Midbrain (tissue), 1 donor: ENCODE measurements at regions not wholly inside any gene's neighbourhood (a gene's known extent, or its start where the extent isn't known, plus 50 kb on each side); places are given as distances from the start of the nearest gene placed in this dataset.
"Not testable (repeated sequence)": the region's sequence is repeated elsewhere in the genome, so short reads cannot be mapped to it uniquely, and the experiment has no call there.

Source experiments
- DNase-seq: peaks from one replicate; lab custom pipeline; 2025; lab: John Stamatoyannopoulos, UW

DNA sequence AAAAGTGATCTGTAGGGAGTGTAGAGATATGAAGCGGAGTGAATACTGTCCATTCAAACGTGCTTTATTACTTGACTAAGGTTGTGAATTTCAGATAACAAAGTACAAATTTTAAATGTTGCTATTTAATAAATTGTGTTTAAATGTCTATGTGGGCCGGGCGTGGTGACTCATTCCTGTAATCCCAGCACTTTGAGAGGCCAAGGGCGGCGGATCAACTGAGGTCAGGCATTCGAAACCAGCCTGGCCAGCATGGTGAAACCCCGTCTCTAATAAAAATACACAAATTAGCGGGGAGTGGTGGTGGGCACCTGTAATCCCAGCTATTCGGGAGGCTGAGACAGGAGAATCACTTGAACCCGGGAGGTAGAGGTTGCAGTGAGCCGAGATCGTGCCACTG, 1544.1 kb downstream of the SLITRK5 start:
- DNase-seq: not testable (repeated sequence)

DNA sequence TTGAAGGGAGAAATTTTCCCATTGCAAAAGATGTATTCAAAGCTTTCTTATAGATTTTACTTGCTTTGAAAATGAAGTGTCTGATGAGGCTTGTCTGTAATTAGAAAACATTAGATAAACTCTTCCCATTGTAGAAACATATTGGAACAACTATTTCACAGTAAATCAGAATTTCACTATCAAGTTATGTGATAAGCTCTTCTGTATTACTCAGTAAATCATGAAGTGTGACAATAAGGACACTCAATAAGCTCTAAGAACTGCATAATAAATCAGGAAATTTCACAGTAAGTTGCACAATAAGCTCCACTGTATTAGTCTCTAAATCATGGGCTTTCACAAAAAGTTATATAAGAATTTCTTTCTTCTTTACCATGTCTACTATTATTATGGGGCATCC, 1546.6 kb downstream of the SLITRK5 start:
- DNase-seq: no peak

DNA sequence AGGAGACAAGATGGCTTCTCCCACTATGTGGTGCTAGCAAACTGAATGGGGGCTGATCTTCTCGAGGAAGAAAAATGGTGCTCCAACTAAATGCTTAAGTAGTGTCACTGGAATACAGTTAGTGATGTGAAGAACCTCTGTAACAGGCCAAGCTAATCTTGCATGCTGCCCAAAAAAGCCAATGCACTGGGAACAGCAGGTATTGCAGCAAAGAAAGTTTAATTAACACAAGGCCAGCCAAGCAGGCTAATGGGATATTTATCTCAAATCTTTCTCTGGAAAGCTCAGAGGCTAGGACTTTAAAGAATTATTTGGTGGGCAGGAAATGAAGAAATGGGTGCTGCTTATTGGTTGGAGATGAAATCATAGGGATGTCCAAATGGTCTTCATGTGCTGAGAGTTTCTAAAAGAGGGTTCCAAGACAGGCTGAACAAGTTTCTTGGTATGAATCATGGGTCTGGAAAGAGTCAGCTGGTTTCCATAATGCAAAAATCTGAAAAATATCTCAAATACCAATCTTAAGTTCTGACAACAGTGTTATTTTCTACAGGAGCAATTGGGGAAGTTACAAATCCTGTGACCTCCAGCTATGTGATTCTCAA, 1550.5 kb downstream of the SLITRK5 start:
- no peak for DNase-seq

DNA sequence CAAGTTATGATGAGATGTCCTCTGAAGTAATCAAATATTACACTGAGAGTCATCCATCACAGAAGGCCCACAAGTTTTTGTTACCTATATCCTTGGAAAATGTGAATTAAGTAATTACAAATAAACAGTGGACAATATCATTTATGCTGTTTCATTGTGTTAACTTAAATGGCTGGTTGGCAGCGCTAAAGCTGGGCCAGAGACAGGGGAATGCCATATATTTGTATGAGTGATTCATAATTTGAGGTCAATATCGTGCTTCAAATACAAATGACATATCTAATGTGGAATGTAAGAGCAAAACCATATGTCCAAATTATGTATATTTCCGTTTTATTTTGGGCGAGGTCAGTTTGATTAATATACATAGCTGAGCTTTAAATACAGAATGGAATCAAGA, 1556.2 kb downstream of the SLITRK5 start:
- DNase-seq: no peak

DNA sequence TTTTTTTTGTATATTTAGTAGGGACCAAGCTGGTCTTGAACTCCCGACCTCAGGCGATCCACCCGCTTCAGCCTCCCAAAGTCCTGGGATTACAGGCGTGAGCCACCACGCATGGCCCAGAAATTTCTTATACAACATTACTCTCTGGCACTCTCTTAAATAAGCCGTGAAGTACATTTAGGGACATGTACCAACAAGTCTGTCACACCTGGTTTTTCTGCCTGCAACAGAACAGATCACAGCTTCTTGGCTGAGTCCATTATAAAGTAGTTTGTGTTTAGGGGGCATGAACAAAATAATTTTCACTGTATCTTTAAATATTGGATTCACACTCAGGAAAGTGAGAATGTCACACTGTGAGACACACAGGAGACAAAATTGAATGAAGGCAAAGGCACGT, 1567.3 kb downstream of the SLITRK5 start:
- no peak for DNase-seq

DNA sequence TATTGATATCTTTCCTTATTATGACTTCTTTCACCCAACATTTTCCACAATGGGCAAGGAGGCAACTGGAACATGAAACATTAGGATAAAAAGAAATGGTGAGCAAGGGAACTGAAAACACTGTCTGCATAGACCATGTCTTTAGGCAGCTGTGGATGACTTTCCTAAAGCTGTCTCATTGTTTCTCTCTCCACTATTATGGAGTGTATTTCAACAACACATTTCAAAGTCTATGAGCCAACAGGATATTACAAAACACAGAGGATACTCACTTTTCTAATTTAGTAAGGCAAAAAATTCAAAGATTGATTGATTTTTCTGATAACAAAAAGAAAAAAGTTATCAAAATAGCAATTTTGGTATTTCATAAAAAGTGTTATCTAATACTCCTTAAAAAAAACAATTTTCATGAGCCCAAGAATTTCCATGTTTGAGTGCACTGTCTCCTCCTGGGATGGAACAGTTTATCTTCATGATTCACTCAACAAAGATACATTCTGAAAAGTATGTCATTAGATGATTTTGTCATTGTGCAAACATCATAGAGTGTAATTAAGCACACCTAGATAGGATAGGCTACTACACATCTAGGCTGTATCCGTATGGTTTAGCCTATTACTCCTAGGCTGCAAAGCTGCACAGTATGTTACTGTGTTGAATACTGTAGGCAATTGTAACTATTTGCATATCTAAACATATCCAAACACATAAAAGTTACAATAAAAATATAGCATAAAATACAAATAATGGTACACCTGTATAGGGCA, 1568.4 kb downstream of the SLITRK5 start:
- no peak for DNase-seq

DNA sequence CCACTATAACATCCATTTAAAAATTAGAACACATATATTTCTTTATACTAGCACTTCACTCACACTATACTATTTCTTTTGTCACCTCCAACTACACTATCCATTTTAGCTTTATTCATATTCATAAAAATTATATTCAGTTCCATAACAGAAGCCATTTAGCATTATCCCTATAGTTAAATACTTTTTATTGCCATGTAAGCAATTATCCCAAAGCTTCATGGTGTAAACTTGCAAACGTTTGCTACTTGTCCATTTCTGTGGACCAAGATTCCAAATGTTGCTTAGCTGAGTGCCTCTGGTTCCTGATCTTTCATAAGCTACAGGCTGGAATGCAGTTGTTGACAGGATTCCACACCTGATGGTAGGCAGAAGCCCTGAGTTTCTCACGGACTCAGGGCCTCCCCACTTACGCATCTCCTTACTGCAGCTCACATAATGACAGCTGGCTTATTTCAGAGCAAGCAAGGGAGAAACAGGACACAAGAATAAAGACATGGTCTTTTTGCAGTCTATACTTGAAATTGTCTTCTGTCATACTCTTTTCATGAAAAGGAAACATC, 1584.8 kb downstream of the SLITRK5 start:
- DNase-seq: no peak

DNA sequence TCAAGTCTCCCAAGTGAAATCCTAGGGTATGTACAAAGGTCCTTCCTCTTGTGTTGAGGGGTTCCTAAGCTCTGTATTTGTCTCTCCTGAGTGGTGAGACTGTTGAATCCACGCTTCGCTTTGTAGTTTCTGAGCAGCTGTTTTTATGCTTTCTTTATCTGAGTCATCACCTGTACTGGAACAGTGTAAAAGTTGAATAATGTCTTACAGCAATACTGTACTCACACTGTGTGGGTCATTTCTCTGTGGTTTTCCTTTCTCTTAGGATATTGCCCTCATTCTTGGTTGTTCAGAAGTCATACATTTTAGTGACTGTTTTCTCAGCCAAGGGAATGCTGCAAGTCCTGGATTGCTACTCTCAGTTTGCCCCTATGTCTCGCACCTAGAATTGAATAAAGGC, 1596.6 kb downstream of the SLITRK5 start:
- DNase-seq: no peak

DNA sequence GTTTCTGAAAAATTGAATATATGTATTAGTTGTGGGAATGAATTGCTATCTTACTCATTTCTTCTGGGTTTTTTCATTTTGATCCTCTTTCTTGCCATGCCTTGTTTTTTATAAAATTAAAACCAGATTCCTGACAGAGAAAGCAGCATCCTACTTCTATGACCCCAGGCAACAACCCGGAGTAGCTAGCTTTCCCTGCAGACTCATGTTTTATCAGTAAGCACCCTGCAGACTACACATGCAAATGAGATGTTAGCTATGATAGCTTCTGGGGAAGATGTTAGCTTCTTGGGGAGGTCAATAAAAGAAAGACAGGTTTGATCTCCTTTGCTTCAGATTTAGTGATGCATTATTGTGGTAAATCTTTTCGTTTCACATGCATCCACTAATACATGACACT, 1598.6 kb downstream of the SLITRK5 start:
- no peak for DNase-seq

DNA sequence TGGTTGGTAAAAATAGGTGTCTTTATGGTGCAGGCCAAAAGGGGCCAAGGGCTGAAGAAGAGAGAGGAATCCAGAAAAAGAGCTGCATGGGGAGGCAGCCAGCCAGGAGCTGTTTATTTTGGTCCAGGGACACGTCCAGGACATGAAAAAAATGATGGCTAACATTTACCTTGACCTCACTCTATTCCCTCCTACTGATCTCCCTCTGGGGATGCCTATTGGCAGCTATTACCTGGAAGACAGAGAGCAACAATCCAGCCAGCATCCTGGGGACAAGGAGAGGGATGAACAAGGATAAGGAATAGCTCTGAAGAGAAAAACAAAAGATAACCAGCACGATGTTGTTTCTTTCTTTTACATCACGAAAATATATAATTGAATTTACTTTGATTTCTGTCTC, 1599.6 kb downstream of the SLITRK5 start:
- no peak for DNase-seq

DNA sequence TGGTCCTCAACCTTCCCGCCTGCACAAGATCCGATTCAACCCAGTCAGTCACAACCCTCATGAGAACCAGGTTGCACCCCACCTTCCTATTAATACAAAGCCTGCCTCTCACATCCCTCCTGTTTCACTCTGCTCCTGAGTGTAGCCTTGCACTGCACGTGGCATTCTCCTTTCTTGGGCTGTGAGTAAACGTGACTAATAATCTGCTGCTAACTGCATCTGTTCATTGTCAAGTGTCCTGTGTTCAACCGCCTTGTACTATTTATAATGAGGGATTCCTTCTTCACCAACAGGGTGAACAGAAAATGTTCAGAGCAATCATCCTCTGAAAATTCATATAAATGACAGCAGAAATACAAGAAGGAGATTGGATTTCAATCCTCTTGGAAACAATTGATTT, 1608.2 kb downstream of the SLITRK5 start:
- no peak for DNase-seq

DNA sequence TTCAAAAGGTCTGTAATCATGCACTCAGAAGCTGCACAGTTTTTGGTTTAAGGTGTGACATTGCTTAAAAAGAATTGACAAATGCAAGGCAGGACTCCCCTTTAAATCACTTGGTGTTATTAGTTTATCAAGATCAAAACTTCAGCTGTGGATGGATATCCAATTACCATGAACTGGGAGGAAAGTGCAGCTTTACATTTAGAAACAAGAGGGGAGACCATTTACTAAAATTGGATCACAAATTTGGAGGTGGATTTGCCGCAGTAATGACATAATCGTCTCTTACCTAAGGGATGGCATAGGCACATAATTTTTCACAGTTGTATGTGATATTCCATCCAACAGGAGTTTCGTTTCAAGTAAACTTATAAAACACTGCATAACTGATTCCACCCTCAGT, 1610.2 kb downstream of the SLITRK5 start:
- no peak for DNase-seq

DNA sequence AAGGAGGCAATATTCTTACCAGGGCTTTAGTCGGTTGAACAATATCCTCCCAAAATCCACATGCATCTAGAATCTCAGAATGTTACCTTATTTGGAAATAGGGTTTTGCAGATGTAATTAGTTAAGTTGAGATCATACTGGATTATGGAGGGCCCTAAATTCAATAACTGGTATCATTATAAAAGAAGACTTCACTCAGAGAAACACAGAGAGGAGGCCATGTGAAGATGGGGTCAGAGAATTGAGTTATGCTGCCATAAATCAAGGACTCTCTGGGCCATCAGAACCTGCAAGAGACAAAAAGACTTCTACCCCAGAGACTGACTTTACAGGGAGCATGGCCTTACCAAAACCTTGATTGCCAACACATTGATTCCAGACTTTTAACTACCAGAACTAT, 1611.1 kb downstream of the SLITRK5 start:
- no peak for DNase-seq

DNA sequence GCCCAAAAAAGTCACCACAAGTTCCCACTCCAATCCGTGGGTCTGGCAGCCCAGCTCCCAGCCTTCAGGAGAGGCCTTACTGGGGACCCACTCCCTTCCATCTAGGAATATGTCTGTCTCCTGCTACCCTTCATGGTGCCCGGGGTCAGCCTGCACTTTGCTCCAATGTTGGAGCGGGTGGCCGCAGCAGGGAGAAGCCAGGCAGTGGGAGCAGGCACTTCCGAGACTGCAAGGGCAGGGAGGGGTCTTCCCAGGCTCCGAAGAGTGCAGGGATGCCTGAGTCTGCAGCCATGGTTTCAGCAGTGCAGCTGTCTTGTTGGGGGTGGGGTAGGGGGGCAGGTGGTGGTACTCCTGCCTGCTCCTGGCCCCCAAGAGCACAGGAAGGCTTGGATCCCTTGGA, 1616.2 kb downstream of the SLITRK5 start:
- DNase-seq: no peak

DNA sequence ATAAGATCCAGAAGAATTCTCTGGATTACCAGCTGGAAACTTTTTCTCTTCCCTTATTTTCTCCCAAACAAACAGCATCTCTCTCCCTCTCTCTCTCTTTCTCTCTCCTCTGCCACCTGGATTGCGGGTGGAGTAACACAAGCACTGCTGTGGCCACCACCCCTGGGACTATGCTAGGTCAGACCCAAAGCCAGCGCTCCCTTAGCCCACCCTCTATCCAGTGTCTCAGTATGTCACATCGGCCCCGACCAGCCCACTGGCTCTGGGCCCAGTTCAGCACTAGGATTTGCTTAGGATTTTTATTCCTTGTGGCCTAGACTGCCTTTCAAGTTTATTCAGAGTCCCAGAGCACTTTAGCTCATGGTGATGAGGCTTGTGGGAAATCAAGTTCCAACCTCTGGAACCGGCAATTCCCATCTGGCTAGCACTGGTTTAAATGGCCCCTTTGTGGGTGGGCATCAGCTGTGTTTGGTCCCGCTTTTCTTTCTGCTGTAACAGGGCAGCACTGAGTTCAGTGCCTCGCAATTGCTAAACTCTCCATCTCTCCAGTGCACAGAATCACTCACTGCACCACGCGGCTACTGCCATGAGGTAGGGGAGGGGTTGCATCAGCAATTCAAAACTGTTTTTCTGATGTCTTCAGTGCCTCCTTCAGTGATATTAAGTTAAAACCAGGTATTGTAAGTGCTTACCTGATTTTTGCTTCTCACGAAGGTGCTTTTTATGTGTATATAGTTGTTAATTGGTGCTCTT, 1623.1 kb downstream of the SLITRK5 start:
- DNase-seq: no peak

DNA sequence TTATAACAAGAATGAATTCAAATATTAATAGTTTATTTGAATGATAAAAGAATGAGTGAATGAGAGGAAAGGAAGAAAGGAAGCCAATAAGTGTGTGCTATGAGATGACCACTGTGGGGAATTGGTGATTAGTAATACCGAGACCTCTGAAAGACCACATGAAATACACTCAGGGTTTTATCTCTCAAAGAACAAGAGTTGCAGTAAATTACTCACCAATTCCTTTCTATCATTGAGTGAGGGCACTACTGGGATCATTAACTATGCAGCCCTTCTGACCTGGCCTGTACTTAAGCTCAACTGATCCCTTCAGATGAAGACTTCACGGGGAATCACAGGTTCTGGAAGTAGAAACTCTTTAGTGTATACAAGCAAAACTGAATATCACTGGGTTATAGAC, 1636.1 kb downstream of the SLITRK5 start:
- DNase-seq: no peak

DNA sequence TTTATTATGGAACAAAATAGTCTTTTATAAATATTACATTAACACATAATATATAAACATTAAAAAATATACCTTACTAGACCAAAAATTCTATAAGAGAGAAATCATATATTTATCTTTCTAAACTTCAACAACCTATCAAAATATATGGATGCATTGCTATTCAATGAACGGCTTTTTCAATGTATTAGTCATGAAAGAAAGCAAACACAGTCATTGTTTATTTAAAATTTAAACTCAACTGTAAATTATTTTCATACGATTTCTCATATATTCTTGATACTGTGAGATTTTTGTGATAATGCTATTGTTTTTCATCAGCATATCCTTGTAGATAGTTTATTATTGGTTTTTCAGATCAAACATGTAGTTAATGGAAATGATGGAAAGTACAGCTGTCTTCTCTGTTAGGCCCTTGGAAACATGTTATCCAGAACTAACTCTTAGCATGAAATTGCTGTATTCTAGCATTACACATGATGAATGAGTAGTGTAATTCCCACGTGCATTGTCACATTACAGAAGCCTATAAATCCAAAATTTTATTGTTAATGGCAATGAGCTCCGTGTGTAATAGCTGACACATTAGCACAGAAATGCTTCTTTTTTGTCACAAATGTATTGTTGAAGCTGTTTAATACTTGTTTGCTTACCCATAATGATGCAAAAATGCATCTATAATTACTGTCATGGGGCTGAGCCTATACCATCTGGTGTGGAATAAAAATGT, 1639.9 kb downstream of the SLITRK5 start:
- DNase-seq: no peak

DNA sequence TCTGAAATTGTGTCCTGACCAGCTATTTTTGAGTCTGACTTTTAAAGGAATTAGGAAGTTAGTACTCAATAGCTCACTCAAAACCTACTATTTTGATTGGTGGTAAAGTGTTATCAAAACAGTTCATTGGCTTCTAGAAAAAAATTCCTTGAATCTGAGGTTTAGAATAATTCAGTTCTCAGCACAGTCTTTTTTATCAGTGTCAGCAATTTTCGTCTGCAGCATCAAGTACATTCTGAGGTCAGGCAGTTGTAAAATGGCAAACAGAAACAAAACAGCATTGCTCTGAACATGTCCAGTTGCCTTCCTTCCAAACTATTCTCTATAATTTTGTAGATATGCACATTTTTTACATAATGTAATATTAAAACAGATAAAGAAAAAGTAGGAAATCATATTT, 1644.1 kb downstream of the SLITRK5 start:
- no peak for DNase-seq

DNA sequence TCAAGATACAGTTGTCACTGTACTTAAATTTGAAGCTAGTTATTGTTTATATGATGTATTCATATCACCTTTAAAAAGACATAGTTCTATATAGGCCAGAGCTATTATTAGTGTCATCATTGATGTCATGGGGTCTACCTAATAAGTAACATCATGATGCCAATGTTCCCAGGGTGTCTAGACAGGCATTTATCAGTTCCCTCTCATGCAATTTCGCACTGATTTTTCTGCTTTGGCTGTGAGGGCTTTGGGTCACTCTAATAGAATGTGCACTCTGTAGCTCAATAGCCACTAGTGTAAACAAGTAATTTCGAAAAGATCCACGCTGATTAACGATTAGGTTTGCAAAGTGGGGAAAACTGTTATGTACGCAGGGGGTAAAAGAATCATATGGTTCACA, 1651.3 kb downstream of the SLITRK5 start:
- DNase-seq: no peak

DNA sequence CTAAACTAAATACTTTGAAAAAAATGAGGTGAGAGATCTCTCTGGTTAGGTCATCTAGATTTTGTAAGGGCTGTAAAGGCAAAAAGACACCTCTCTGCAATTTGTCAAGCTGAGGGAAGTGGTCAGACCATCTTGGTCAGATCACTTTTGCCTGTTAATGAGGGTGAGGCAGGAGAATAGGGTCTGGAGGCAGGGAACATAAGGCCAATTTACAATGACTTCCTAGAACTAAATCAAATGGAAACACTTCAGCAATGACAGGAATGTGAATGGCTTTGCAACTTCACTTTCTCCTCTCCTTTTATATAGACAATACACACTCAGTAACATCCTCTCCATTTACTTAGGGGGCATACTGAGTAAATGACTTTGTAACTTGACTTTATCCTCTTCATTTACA, 1653.4 kb downstream of the SLITRK5 start:
- DNase-seq: no peak

DNA sequence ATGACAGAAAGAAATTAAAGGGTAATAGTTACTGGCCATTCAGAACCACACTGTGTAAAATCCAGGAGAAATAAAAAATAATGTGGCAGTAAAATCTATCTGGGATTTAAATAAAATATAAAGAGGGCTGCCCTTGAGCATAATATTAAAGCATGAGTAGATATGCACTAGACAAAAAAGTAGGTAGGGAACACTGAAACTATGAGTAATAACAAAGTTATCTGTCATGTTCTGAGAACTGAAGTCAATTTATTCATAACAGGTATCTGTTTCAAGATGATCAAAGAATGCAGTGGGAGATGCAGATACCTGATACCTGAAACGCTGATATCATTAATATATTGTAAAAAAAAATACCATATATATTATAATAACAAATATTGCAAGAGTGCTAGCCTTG, 1672.0 kb downstream of the SLITRK5 start:
- no peak for DNase-seq

DNA sequence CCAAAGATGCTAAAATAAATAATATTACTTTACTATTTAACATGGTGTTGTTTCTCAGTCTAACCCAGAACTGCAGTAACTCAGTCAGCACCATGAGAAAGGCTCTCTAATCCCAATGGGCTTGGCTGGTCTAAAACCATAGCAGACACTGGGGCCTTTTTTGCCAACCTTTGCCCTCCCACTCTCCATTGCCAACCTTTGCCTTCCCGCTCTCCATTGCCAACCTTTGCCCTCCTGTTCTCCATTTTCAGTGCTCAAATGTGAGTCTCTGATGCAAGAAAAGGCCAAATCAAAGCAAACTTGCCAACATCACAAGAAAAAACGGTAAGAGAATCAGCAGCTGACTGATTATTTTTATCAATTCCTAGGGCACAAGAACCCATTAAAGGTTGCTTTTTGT, 1681.2 kb downstream of the SLITRK5 start:
- no peak for DNase-seq
